Stimulated activated naive B cell treated with anti-CD40 and anti-IgM and Interleukin-4, amounts not matched to agents 10 μg/mL and 1 μg/mL and 100 μg/mL, for 72 hours (primary cell): ENCODE measurements at regions not wholly inside any gene's neighbourhood (a gene's known extent, or its start where the extent isn't known, plus 50 kb on each side); places are given as distances from the start of the nearest gene placed in this dataset.

Source experiments
- ATAC-seq, 2 donors: fragments of 150-1000 bp; cut with Tn5 transposase; replicated peaks; 2 replicates each; pipeline ENCODE4 v1.10.0; 2021; ENCODE audit warnings: moderate library complexity in 1 of 2
- DNase-seq: peaks from one replicate; pipeline ENCODE4 v3.0.0; 2021
- H3K27ac Mint-ChIP-seq: one replicate; pipeline ENCODE4 v1.8.0; 2022; ENCODE audit warnings: mild to moderate bottlenecking, mixed read lengths
- H3K27me3 Mint-ChIP-seq, 2 donors: one replicate each; pipeline ENCODE4 v1.8.0; 2022; ENCODE audit warnings: mixed read lengths in 2 of 2
- H3K36me3 Mint-ChIP-seq, 2 donors: one replicate each; pipeline ENCODE4 v1.8.0; 2022; ENCODE audit warnings: mixed read lengths in 2 of 2, mild to moderate bottlenecking in 1 of 2
- H3K4me1 Mint-ChIP-seq, 2 donors: one replicate each; pipeline ENCODE4 v1.8.0; 2022; ENCODE audit warnings: mixed read lengths in 2 of 2, mild to moderate bottlenecking in 1 of 2
- H3K4me3 Mint-ChIP-seq, 2 donors: one replicate each; pipeline ENCODE4 v1.8.0; 2022; ENCODE audit warnings: mild to moderate bottlenecking in 2 of 2, mixed read lengths in 2 of 2, moderate library complexity in 1 of 2
- H3K9me3 Mint-ChIP-seq, 2 donors: one replicate each; pipeline ENCODE4 v1.8.0; 2022; ENCODE audit warnings: mixed read lengths in 2 of 2, mild to moderate bottlenecking in 1 of 2

- Mint-ChIP-seq H3K4me3 (no peak overlapping the region), H3K27ac (no peak overlapping the region), H3K27me3 (peaks cover 0 to 6% of the 10 kb centered on the region in 2 donors), H3K9me3 (no peaks in the 10 kb centered on the region), H3K36me3 (no peaks in the 10 kb centered on the region), H3K4me1 (no peaks in the 10 kb centered on the region)
- DNase-seq, result no peak
- no peak for ATAC-seq
These were observed 128.5 kb downstream of the VEGFA start for GRCh38 chr6:43898358-43899131.

DNA sequence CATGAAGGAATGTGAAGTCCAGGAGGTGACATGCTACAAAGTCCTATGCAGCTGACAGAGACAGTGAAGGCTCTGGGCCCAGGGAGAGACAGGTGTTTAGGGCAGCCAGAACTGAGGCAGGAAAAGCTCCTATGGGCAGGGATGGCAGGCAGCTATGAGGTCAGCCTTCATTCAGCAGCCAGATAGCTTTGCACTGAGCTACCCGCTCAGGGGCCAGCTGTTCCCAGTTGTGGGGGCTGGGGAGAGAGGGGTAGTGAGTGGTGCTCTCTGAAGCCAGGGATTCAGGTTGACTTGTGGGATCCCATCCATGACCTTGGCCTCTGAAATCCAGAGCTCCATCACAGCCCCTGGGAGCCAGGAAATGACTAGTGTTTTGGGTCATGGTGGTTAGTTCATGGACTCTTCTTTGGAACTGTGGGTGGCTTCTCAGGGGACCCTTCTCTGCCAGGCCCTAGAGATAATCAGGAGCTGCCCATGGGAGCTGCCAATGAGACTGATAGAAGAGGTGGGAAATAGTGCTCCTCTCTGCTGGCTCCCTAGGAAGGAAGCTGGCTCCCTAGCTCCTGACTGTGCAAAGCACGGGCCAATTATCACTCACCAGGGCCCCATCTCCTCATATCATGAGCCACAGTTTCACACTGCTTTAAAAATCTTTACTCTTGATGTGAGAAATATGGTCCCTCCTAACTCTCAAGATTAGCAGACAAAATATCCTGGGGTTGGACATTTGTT is 127.7 kb downstream of the VEGFA start:
- H3K9me3 Mint-ChIP-seq, result no peaks in the 10 kb centered on the region
- DNase-seq (no peak), ATAC-seq (no peak)
- no peaks in the 10 kb centered on the region for H3K36me3 Mint-ChIP-seq
- H3K4me1 Mint-ChIP-seq, result no peaks in the 10 kb centered on the region
- peaks cover 0 to 6% of the 10 kb centered on the region in 2 donors for H3K27me3 Mint-ChIP-seq
- H3K27ac Mint-ChIP-seq, result no peak overlapping the region
- no peak overlapping the region for H3K4me3 Mint-ChIP-seq

DNA sequence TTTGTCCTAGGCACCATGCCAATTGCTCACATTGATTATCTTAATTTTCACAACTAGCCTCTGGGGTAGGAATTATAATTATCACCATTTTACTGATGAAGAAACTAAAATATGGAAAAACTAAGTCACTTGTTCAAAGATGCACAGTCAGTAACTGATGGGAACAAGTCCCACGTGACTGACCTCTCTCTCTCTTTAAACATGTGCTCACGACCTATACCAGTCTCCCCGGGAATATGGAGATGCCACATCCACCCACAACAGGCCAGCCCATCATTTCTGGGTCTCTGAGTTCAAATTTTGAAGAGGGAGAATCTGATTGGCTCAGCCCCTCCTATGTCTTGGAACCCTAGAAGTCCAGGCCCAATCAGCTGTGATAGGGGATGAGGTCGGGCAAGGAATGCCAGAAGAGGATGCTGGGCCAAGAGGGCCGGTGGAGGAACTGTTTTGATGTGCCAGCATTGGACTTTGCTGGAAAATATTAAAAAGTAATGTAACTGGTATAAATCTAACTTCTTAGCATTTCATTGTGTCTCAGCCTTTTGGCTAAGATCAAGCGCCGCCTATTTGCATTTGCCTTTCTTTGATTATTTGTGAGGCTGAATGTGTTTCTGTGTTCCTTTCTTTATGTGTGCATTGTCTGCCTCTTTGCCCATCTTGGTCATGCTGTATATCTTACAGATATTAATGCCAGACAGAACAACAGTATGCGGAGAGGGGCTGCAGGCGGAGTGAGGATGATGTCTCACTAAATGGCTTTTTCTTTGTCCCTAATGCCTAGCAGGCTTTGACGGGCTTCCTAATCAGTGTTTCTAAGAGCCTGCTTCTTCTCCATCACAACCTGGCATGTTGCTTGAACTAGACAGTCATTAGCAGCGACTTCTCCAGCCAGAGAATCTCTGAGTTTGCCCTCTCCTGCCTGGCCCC is 126.6 kb downstream of the VEGFA start:
- no peak for ATAC-seq
- no peaks in the 10 kb centered on the region for H3K36me3 Mint-ChIP-seq
- H3K4me1 Mint-ChIP-seq, result no peaks in the 10 kb centered on the region
- H3K27ac Mint-ChIP-seq, result no peak overlapping the region
- no peak overlapping the region for H3K4me3 Mint-ChIP-seq
- no peaks in the 10 kb centered on the region for H3K9me3 Mint-ChIP-seq
- peaks cover 4 to 10% of the 10 kb centered on the region in 2 donors for H3K27me3 Mint-ChIP-seq
- DNase-seq, result no peak

DNA sequence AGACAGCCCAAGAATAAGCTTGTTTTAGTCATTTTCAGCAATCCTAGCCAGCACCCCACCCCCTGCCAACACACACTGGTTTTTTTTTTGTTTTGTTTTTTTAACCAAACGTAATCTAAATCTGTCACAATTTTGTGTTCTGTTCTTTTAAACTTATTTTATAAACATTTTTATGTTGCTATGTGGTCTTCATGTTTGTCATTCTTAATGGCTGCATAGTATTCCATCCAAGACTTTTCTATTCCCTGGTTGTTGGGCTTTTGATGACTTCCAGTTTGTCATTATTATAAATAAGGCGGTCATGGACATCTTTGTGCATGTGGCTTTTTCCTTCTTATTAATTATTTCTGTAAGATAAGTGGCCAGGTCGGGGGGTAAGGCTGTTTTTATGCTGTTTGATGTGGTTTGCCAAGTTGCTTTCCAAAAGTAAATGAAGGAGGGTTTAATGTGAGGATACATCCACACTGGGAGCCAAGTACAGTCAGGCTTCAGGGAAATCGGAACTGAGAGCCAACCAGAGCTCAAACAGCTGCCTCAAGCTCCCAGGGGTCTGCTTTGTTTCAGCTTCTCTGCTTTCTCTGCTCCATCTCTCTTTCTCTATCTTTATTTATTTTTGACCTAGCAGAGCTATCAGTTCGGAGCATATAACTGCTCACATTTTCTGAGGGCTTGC is 125.8 kb downstream of the VEGFA start:
- H3K4me3 Mint-ChIP-seq, result no peak overlapping the region
- no peak overlapping the region for H3K27ac Mint-ChIP-seq
- H3K4me1 Mint-ChIP-seq, result no peaks in the 10 kb centered on the region
- ATAC-seq (no peak), DNase-seq (no peak)
- peaks cover 10 to 18% of the 10 kb centered on the region in 2 donors for H3K27me3 Mint-ChIP-seq
- no peaks in the 10 kb centered on the region for H3K36me3 Mint-ChIP-seq
- no peaks in the 10 kb centered on the region for H3K9me3 Mint-ChIP-seq

DNA sequence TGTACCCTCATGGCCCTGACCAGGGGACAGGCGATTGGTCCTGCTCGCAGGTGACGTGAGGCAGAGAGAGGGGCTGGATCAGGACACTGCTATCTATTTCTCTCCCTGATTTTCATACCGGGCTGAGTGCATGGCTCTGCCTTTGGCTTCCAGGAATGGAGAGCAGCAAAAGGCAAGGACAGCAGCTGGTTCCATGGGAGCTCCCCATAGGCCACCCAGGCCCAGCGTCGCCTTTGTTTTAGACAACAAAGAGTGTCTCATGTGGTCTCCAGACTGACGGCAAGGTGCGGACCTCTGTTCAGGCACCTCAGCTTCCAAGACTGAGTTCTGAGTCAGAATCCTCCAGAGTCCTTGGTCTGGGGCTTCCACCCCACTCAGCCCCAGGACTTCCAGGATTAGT is 123.1 kb downstream of the VEGFA start:
- Mint-ChIP-seq H3K36me3 (no peaks in the 10 kb centered on the region), H3K9me3 (no peaks in the 10 kb centered on the region), H3K27me3 (peaks cover 20 to 25% of the 10 kb centered on the region in 2 donors), H3K27ac (no peak overlapping the region), H3K4me1 (no peaks in the 10 kb centered on the region), H3K4me3 (no peak overlapping the region)
- ATAC-seq (no peak), DNase-seq (no peak)

DNA sequence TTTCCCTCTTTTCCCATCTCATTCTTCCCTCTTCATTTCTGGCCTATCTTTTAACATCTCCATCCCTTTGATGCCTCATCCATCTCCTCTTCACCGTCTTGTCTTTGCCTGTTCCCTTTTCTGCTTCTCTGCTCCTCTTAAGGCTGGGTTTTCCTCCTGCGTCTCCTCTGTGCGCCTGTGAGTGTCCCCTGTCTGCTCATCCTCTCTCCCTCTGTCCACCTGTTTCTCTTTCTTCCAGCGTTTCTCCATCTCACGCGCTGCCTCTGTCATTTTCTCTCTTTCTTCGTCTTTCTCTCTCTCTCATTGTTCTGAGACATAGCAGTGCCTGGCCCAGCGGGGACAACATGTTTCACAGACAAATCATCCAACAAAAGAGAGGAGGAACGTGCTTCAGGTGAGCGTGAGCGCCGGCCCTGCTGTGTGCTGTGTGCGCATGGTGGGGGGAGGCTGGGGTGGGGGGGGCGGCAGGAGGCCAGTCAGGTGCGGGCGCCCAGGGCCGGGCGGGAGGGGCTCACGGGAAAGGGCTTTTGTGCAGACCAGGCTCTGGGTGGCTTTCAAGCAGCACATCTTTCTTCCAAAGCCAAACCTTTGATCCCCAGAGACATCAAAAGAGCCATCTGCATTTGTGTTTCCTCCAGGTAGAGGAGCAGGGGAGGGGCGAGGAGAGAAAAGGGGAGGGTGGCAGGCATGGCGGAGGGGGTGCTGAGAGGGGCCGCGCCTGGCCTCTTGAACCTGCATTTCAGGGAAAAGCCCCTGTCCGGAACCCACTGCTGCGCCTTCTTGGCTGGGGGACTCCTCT is 121.3 kb downstream of the VEGFA start:
- DNase-seq, result no peak
- H3K9me3 Mint-ChIP-seq, result no peaks in the 10 kb centered on the region
- H3K36me3 Mint-ChIP-seq, result no peaks in the 10 kb centered on the region
- H3K4me1 Mint-ChIP-seq, result no peaks in the 10 kb centered on the region
- no peak for ATAC-seq
- H3K4me3 Mint-ChIP-seq, result no peak overlapping the region
- peaks cover 21 to 23% of the 10 kb centered on the region in 2 donors for H3K27me3 Mint-ChIP-seq
- H3K27ac Mint-ChIP-seq, result no peak overlapping the region

DNA sequence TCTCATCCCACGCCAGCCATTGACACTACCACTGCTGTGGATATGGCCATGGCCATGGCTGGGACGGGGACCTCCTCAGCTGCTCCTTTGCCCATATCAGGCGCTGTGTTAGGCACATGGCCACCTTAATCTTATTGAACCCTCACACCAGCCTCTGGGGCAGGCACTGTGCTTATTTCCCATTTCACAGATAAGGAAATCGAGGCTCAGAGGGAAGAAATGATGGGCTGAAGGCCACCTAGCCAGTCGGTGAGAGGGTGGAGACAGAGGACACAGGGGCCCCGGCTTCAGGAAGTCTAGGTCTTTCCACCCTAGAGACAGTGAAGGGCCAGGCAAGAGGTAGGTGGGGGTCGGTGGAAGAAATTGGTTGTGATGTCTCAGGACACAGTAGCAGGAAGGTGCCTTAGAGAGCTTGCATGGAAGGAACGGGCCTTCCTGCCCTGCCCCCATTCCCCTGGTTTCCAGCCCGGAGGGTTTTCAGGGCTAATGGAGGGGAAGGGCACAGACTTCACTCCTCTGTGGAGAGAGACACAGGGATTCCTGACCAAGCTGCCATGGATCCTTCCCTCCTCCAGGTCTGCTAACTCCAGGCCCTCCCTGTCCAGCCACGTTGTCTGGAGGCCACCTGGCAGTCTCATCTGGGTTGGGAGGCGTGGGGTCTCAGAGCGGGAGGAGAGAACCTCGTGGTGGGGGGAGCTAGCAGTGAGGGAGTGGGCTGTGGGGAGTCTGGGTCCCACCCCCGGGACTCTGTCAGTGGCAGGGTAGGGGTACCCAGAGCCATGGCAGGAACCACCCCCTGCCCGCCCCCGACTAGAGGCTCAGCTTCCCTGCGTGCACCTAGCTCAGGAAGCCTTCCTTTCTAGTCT is 120.4 kb downstream of the VEGFA start:
- Mint-ChIP-seq H3K27me3 (peaks cover 19 to 21% of the 10 kb centered on the region in 2 donors), H3K36me3 (no peaks in the 10 kb centered on the region), H3K4me1 (no peaks in the 10 kb centered on the region), H3K27ac (no peak overlapping the region), H3K9me3 (no peaks in the 10 kb centered on the region), H3K4me3 (no peak overlapping the region)
- DNase-seq (no peak), ATAC-seq (no peak)

DNA sequence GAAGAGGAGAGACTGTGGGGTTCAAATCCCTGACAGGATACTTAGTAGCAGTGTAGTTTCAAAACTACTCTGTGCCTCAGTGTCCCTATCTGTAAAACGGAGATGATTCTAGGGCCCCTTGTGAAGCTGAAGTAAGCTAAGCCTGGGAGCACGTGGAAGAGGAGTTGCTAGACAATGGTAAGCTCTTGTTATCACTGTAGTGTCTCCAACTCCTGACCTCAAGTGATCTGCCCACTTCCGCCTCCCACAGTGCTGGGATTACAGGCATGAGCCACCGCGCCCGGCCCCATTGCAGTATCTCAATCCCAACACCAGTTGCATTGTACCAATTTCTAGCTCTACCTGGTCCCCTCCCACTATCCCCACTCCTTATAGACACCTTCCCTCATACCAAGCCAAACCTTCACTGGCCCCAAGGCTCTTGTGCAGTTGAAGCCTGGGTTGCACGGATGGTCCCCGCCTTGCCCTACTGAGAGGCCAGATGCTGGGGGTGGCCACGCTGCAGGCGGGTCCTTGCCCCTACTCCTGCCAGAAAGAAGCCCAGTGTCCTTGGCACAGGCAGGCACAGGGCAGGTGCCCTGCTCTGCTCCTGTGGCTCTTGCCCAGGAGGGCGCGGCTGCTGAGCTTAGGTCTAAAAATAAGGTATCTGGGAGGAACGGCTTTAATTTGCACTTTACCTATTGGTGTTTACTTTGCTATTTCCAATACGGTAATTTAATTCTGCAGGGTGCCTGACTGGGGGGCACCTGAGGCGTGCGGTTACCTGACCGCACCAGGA is 118.1 kb downstream of the VEGFA start:
- no peaks in the 10 kb centered on the region for H3K9me3 Mint-ChIP-seq
- no peak overlapping the region for H3K27ac Mint-ChIP-seq
- H3K4me1 Mint-ChIP-seq, result peaks cover 6 to 16% of the 10 kb centered on the region in 2 donors
- H3K36me3 Mint-ChIP-seq, result no peaks in the 10 kb centered on the region
- ATAC-seq (no peak), DNase-seq (no peak)
- H3K27me3 Mint-ChIP-seq, result peaks cover 19 to 21% of the 10 kb centered on the region in 2 donors
- H3K4me3 Mint-ChIP-seq, result no peak overlapping the region

GRCh38 chr6:43887340-43887858 is 117.4 kb downstream of the VEGFA start:
- H3K27ac Mint-ChIP-seq, result no peak overlapping the region
- H3K4me3 Mint-ChIP-seq, result no peak overlapping the region
- H3K4me1 Mint-ChIP-seq, result peaks cover 6 to 16% of the 10 kb centered on the region in 2 donors
- no peak for ATAC-seq
- peaks cover 19 to 21% of the 10 kb centered on the region in 2 donors for H3K27me3 Mint-ChIP-seq
- H3K9me3 Mint-ChIP-seq, result peaks cover 3 to 4% of the 10 kb centered on the region in 2 donors
- no peak for DNase-seq
- H3K36me3 Mint-ChIP-seq, result no peaks in the 10 kb centered on the region

DNA sequence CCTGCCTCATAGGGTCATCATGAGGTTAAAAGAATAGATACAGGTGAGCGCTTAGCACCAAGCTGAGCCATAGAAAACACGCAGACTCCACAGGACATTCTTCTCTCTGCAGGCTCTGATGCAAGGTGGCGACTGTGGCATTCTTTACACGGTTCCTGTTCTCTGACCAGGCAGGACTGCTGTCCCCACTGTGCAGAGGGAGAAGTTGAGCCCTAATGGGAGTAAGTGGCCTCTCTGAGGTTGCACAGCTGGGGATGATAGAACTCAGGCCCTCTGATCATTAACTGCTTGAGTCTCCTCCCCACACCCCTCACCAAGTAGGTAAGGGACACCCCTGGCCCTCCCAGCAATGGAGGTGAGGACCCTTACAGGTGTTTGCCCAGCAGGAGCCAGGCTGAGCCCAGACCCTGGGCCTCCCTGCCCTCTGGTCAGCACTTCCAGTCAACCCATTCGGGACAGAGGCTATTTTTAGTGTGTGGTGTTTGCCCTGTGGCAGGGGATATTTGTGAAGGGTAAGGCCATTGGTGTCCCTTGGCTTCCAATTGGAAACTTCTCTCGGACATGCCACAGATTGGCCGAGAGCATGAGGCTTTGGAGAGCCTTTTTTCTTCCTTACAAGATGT is 116.8 kb downstream of the VEGFA start:
- H3K27ac Mint-ChIP-seq, result no peak overlapping the region
- H3K9me3 Mint-ChIP-seq, result peaks cover 3 to 4% of the 10 kb centered on the region in 2 donors
- H3K4me3 Mint-ChIP-seq, result no peak overlapping the region
- ATAC-seq (no peak), DNase-seq (no peak)
- no peaks in the 10 kb centered on the region for H3K36me3 Mint-ChIP-seq
- peaks cover 17 to 18% of the 10 kb centered on the region in 2 donors for H3K27me3 Mint-ChIP-seq
- peaks cover 6 to 16% of the 10 kb centered on the region in 2 donors for H3K4me1 Mint-ChIP-seq

- H3K9me3 Mint-ChIP-seq, result peaks cover 3 to 4% of the 10 kb centered on the region in 2 donors
- ATAC-seq (no peak), DNase-seq (no peak)
- peaks cover 6 to 16% of the 10 kb centered on the region in 2 donors for H3K4me1 Mint-ChIP-seq
- H3K4me3 Mint-ChIP-seq, result no peak overlapping the region
- peaks cover 10 to 14% of the 10 kb centered on the region in 2 donors for H3K27me3 Mint-ChIP-seq
- no peaks in the 10 kb centered on the region for H3K36me3 Mint-ChIP-seq
- H3K27ac Mint-ChIP-seq, result no peak overlapping the region
These were observed 116.1 kb downstream of the VEGFA start for GRCh38 chr6:43886067-43886461.
